Neural progenitor cell (in vitro differentiated cells): ENCODE measurements at regions not wholly inside any gene's neighbourhood (a gene's known extent, or its start where the extent isn't known, plus 50 kb on each side); places are given as distances from the start of the nearest gene placed in this dataset.

Experiments
- EZH2 ChIP-seq: fragments of 200-600 bp; sonication (generic); IDR thresholded peaks from 2 replicates; pipeline ENCODE4 v1.6.1; 2017; ENCODE audit warnings: antibody characterized with exemption, mild to moderate bottlenecking, moderate library complexity
- EZH2phosphoT487 ChIP-seq: fragments of 200-600 bp; sonication (generic); IDR thresholded peaks from 2 replicates; pipeline ENCODE4 v1.6.1; 2017; ENCODE audit warnings: antibody characterized with exemption
- TF ChIP-seq, protein P1 (sequence below): fragments of 200-600 bp; sonication (generic); IDR thresholded peaks from 2 replicates; pipeline ENCODE4 v1.5.1; 2017; ENCODE audit warnings: antibody characterized with exemption, mild to moderate bottlenecking

DNA sequence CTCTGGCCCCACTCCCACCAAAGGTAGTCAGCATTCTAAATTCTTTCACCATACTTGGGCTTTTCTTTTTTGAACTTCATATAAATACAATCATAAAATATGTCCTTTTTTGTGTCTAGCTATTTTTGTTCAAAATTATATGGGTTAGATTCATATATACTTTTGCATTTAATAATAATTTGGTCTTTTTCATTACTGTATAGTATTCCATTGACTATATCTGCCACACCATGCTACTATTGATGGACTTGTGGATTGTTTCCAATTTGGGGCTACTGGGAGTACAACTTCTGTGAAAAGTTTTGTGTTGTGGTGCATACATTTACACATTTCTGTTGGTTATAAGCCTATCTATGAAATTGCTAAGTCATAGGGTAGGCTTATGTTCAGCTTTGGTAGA lies 85.7 kb downstream of the GLUL start:
- TF ChIP-seq, protein P1, sequence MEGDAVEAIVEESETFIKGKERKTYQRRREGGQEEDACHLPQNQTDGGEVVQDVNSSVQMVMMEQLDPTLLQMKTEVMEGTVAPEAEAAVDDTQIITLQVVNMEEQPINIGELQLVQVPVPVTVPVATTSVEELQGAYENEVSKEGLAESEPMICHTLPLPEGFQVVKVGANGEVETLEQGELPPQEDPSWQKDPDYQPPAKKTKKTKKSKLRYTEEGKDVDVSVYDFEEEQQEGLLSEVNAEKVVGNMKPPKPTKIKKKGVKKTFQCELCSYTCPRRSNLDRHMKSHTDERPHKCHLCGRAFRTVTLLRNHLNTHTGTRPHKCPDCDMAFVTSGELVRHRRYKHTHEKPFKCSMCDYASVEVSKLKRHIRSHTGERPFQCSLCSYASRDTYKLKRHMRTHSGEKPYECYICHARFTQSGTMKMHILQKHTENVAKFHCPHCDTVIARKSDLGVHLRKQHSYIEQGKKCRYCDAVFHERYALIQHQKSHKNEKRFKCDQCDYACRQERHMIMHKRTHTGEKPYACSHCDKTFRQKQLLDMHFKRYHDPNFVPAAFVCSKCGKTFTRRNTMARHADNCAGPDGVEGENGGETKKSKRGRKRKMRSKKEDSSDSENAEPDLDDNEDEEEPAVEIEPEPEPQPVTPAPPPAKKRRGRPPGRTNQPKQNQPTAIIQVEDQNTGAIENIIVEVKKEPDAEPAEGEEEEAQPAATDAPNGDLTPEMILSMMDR = no peak
- TF ChIP-seq EZH2phosphoT487 = no peak
- no peak for TF ChIP-seq EZH2
